Mesendoderm (in vitro differentiated cells): ENCODE measurements at regions not wholly inside any gene's neighbourhood (a gene's known extent, or its start where the extent isn't known, plus 50 kb on each side); places are given as distances from the start of the nearest gene placed in this dataset.
A peak's percentile ranks its signal among the peaks of the same experiment; 100 is the strongest.

Experiments
- DNase-seq: peaks from one replicate; pipeline ENCODE4 v3.0.0; 2013
- H2AK5ac ChIP-seq: 2 replicates; pipeline ENCODE4 v1.6.1; 2013; ENCODE audit warnings: low read length, inconsistent platforms
- H2BK120ac ChIP-seq: 2 replicates; pipeline ENCODE4 v1.6.1; 2013; ENCODE audit warnings: low read depth, mild to moderate bottlenecking, low read length, moderate library complexity, mixed read lengths
- H2BK15ac ChIP-seq: replicated peaks from 2 replicates; pipeline ENCODE4 v1.6.1; 2013; ENCODE audit warnings: low read depth, mild to moderate bottlenecking, moderate library complexity
- H2BK5ac ChIP-seq: 2 replicates; pipeline ENCODE4 v1.6.1; 2013; ENCODE audit warnings: low read length, inconsistent platforms
- H3K18ac ChIP-seq: 2 replicates; pipeline ENCODE4 v1.6.1; 2013; ENCODE audit warnings: mild to moderate bottlenecking, low read length, mixed read lengths
- H3K23ac ChIP-seq: one replicate; pipeline ENCODE4 v1.6.1; 2013; ENCODE audit warnings: low read length
- H3K27ac ChIP-seq: 2 replicates; pipeline ENCODE4 v1.5.1; 2013; ENCODE audit warnings: low read depth, mild to moderate bottlenecking, inconsistent platforms, low read length, moderate library complexity
- H3K27me3 ChIP-seq: 2 replicates; pipeline ENCODE4 v1.6.1; 2013; ENCODE audit warnings: low read length, control low read depth, mild to moderate bottlenecking, inconsistent platforms; ENCODE audit not compliant: insufficient read depth, poor library complexity
- H3K36me3 ChIP-seq: 2 replicates; pipeline ENCODE4 v1.6.1; 2013; ENCODE audit warnings: low read length, inconsistent platforms; ENCODE audit not compliant: control insufficient read depth, insufficient read depth
- H3K4ac ChIP-seq: one replicate; pipeline ENCODE4 v1.6.1; 2013; ENCODE audit warnings: low read depth, mild to moderate bottlenecking, low read length, moderate library complexity
- H3K4me1 ChIP-seq: 2 replicates; pipeline ENCODE4 v1.6.1; 2013; ENCODE audit warnings: low read depth, low read length, inconsistent platforms; ENCODE audit not compliant: control insufficient read depth
- H3K4me2 ChIP-seq: 2 replicates; pipeline ENCODE4 v1.6.1; 2013; ENCODE audit warnings: low read length
- H3K4me3 ChIP-seq: 2 replicates; pipeline ENCODE4 v1.5.1; 2013; ENCODE audit warnings: mild to moderate bottlenecking, low read length
- H3K56ac ChIP-seq: one replicate; pipeline ENCODE4 v1.6.1; 2013; ENCODE audit warnings: low read length
- H3K79me1 ChIP-seq: 2 replicates; pipeline ENCODE4 v1.6.1; 2013; ENCODE audit warnings: low read length, inconsistent platforms
- H3K79me2 ChIP-seq: 2 replicates; pipeline ENCODE4 v1.6.1; 2013; ENCODE audit warnings: mild to moderate bottlenecking, low read length; ENCODE audit not compliant: control insufficient read depth, insufficient read depth
- H3K9ac ChIP-seq: 2 replicates; pipeline ENCODE4 v1.6.1; 2013; ENCODE audit warnings: low read length, inconsistent platforms
- H4K5ac ChIP-seq: one replicate; pipeline ENCODE4 v1.6.1; 2013; ENCODE audit warnings: low read length
- H4K8ac ChIP-seq: one replicate; pipeline ENCODE4 v1.6.1; 2013; ENCODE audit warnings: low read depth, mild to moderate bottlenecking, control low read depth, low read length, moderate library complexity
- WGBS: extraction: QIAGEN DNeasy Blood & Tissue Kit; methylation state at CpG from one replicate; pipeline ENCODE4 v1.1.7; 2013; ENCODE audit warnings: low lambda C conversion rate, missing lambda C conversion rate; ENCODE audit not compliant: insufficient coverage; ENCODE audit errors: extremely low coverage; 5-methylcytosine and 5-hydroxymethylcytosine counted together

DNA sequence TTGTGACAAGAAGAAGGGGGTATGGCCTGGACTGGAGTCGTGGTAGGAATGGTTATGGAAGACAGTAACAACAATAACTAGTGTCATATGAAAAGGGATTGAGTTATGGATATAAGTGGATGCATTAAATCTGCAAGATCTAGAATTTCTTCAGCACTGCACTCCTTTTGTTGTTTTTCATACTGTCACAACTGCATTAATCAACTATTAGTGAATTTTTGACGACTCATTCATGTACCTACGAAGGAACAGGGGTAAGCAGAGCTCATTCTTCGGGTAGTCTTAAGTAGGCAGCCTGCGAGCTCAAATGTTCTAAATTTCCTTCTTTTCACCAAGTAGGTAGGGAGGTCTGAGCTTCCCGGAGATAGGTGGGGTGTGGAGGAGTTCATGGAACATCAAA is 109.7 kb upstream of the UPP2 start:
- H3K4me2 ChIP-seq: no peak overlapping the region
- H3K56ac ChIP-seq: no peak overlapping the region
- H3K27me3 ChIP-seq: no peaks in the 10 kb centered on the region
- no peak overlapping the region for H3K23ac ChIP-seq
- H3K18ac ChIP-seq: no peak overlapping the region
- peaks cover 3% of the 10 kb centered on the region for H3K4me1 ChIP-seq
- no peaks in the 10 kb centered on the region for H3K79me2 ChIP-seq
- H2AK5ac ChIP-seq: no peak overlapping the region
- no peak for DNase-seq
- H3K9ac ChIP-seq: no peak overlapping the region
- H3K4me3 ChIP-seq: no peak overlapping the region
- no peak overlapping the region for H3K27ac ChIP-seq
- no peak overlapping the region for H3K4ac ChIP-seq
- H2BK15ac ChIP-seq: no peak overlapping the region
- no peak overlapping the region for H4K5ac ChIP-seq
- H3K36me3 ChIP-seq: no peaks in the 10 kb centered on the region
- no peak overlapping the region for H4K8ac ChIP-seq
- WGBS: no CpG with 5 or more reads among the region's 6 CpGs
- H3K79me1 ChIP-seq: no peaks in the 10 kb centered on the region
- H2BK5ac ChIP-seq: no peak overlapping the region
- no peak overlapping the region for H2BK120ac ChIP-seq

DNA sequence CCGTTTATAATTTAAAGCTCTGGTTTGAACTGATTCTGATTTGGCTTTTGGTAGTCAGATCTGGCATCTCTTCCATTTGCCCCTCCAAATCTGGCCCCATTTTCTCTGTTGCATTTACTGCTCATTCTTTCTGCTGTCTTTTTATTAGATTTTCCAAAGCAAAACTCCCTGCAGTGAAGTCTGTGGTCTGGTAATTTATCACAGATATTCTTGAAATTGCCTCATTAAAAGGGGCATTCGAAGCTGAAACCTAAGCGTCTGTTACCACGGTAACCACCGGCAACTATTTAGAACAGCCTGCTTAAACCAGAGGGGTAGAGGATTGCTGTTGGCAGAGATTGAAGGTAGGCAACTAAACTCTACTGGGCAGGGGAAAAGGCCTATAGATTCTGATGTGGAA is 111.5 kb upstream of the UPP2 start:
- Histone ChIP-seq H3K18ac (no peak overlapping the region), H3K27ac (no peak overlapping the region), H3K79me2 (no peaks in the 10 kb centered on the region), H3K9ac (no peak overlapping the region), H2BK120ac (no peak overlapping the region), H3K4me3 (no peak overlapping the region), H3K4ac (peak overlapping the region; percentile 45), H4K5ac (no peak overlapping the region), H2BK15ac (no peak overlapping the region), H2AK5ac (no peak overlapping the region), H3K4me2 (no peak overlapping the region), H3K23ac (no peak overlapping the region), H3K27me3 (no peaks in the 10 kb centered on the region), H3K4me1 (peaks cover 3% of the 10 kb centered on the region), H3K36me3 (no peaks in the 10 kb centered on the region), H2BK5ac (no peak overlapping the region), H3K56ac (no peak overlapping the region), H3K79me1 (no peaks in the 10 kb centered on the region), H4K8ac (no peak overlapping the region)
- DNase-seq: peak; percentile 68
- no CpG with 5 or more reads among the region's 5 CpGs for WGBS

DNA sequence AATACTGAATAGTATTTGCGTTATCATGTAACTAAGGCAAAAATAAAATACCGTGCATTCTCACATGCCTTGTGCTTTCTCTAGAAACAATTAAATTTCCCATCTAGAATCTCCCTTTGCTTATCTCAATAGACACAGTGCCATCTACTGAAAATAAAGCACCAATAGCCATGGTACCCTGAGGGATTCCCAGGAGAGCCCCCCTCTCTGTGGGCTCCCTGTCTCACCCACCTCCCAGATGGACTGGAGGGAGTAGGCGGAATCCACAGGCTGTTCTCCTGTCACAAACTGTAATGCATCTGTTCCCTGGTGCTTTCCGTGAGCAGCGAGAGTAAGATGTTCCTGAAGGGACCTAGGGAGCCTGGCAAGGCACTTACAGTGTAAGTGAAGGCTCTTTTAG is 112.4 kb upstream of the UPP2 start:
- H2AK5ac ChIP-seq: no peak overlapping the region
- H3K4me2 ChIP-seq: no peak overlapping the region
- H3K4me3 ChIP-seq: no peak overlapping the region
- peaks cover 3% of the 10 kb centered on the region for H3K4me1 ChIP-seq
- WGBS: no CpG with 5 or more reads among the region's 5 CpGs
- H3K36me3 ChIP-seq: no peaks in the 10 kb centered on the region
- no peak overlapping the region for H4K5ac ChIP-seq
- no peak overlapping the region for H4K8ac ChIP-seq
- H3K27me3 ChIP-seq: no peaks in the 10 kb centered on the region
- H3K4ac ChIP-seq: no peak overlapping the region
- no peak for DNase-seq
- H3K56ac ChIP-seq: no peak overlapping the region
- no peaks in the 10 kb centered on the region for H3K79me1 ChIP-seq
- no peak overlapping the region for H3K23ac ChIP-seq
- no peak overlapping the region for H2BK5ac ChIP-seq
- H3K18ac ChIP-seq: no peak overlapping the region
- no peak overlapping the region for H2BK120ac ChIP-seq
- H2BK15ac ChIP-seq: no peak overlapping the region
- H3K9ac ChIP-seq: no peak overlapping the region
- H3K79me2 ChIP-seq: no peaks in the 10 kb centered on the region
- H3K27ac ChIP-seq: no peak overlapping the region

DNA sequence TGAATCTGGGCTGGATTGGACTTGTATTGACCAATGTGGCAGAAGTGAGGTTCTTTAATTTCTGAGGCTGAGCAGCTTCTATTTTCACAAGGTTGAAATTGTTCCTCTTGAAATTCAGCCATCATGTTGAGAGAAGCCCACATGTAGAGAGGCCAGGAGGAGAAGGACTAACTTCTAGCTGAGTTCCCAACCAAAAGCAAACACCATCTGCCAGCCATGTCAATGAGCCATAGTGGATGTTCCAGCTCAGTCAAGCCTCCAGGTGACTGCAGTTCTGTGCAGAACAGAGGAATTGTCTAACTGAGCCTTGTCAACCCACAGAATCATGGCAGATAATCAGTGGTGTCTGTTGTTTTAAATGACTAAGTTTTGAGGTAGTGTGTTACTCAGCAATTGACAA is 110.6 kb upstream of the ACVR1 start:
- Histone ChIP-seq H3K4ac (no peak overlapping the region), H3K27ac (no peak overlapping the region), H3K27me3 (no peaks in the 10 kb centered on the region), H4K5ac (no peak overlapping the region), H3K4me2 (no peak overlapping the region), H3K79me2 (no peaks in the 10 kb centered on the region), H3K23ac (no peak overlapping the region), H3K4me1 (no peaks in the 10 kb centered on the region), H2BK15ac (no peak overlapping the region), H4K8ac (no peak overlapping the region), H3K18ac (no peak overlapping the region), H2BK5ac (no peak overlapping the region), H3K4me3 (no peak overlapping the region), H2BK120ac (no peak overlapping the region), H3K56ac (no peak overlapping the region), H3K36me3 (no peaks in the 10 kb centered on the region), H2AK5ac (no peak overlapping the region), H3K9ac (no peak overlapping the region), H3K79me1 (no peaks in the 10 kb centered on the region)
- DNase-seq: no peak

DNA sequence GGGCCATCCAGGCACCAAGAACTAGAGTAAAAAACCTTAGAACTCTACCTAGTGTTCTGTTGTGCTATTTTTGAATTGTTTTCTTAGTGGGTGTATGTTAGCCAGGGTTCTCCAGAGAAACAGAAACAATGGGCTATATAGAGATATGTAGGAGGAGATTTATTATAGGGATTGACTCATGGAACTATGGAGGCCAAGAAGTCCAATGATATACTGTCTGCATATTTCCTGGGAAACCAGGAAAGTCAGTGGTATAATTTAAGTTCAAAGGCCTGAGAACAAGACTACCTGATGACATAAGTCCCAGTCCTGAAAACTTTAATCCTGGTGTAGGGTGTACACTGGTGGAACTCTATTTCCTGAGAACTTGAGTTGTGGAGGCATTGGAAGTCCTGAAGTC is 108.7 kb upstream of the ACVR1 start:
- DNase-seq: no peak
- no peak overlapping the region for H3K4ac ChIP-seq
- no peaks in the 10 kb centered on the region for H3K4me1 ChIP-seq
- no peak overlapping the region for H3K4me2 ChIP-seq
- no peaks in the 10 kb centered on the region for H3K79me1 ChIP-seq
- H3K23ac ChIP-seq: no peak overlapping the region
- H3K56ac ChIP-seq: no peak overlapping the region
- H4K5ac ChIP-seq: no peak overlapping the region
- H2BK5ac ChIP-seq: no peak overlapping the region
- no peaks in the 10 kb centered on the region for H3K79me2 ChIP-seq
- H2AK5ac ChIP-seq: no peak overlapping the region
- H3K27me3 ChIP-seq: no peaks in the 10 kb centered on the region
- H3K9ac ChIP-seq: no peak overlapping the region
- H3K4me3 ChIP-seq: no peak overlapping the region
- H3K36me3 ChIP-seq: no peaks in the 10 kb centered on the region
- H2BK15ac ChIP-seq: no peak overlapping the region
- no peak overlapping the region for H3K27ac ChIP-seq
- H4K8ac ChIP-seq: no peak overlapping the region
- H2BK120ac ChIP-seq: no peak overlapping the region
- no peak overlapping the region for H3K18ac ChIP-seq

DNA sequence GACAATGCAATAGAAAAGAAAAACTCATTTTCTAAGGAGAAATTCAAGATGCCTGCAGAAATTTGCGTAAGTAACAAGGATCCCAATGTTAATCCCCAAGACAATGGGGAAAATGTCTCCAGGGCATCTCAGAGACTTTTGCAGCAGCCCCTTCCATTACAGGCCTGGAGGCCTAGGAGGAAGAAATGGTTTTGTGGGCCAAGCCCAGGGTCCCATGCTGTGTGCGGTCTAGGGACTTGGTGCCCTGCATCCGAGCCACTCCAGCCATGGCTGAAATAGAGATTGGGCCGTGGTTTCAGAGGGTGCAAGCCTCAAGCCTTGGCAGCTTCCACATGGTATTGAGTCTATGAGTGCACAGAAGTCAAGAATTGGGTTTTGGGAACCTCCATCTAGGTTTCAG is 103.9 kb upstream of the ACVR1 start:
- no peak overlapping the region for H3K23ac ChIP-seq
- H3K4me1 ChIP-seq: no peaks in the 10 kb centered on the region
- H3K79me1 ChIP-seq: no peaks in the 10 kb centered on the region
- H3K4me3 ChIP-seq: no peak overlapping the region
- H3K27me3 ChIP-seq: no peaks in the 10 kb centered on the region
- H3K27ac ChIP-seq: no peak overlapping the region
- H3K18ac ChIP-seq: no peak overlapping the region
- no peaks in the 10 kb centered on the region for H3K79me2 ChIP-seq
- H2AK5ac ChIP-seq: no peak overlapping the region
- no peak overlapping the region for H3K56ac ChIP-seq
- H3K36me3 ChIP-seq: no peaks in the 10 kb centered on the region
- H2BK15ac ChIP-seq: no peak overlapping the region
- no peak overlapping the region for H4K5ac ChIP-seq
- no peak overlapping the region for H2BK5ac ChIP-seq
- H3K4me2 ChIP-seq: no peak overlapping the region
- H2BK120ac ChIP-seq: no peak overlapping the region
- no peak for DNase-seq
- no peak overlapping the region for H3K9ac ChIP-seq
- no peak overlapping the region for H4K8ac ChIP-seq
- WGBS: no CpG with 5 or more reads among the region's 4 CpGs
- H3K4ac ChIP-seq: no peak overlapping the region
